HAP-1 (cell line): ENCODE measurements at regions not wholly inside any gene's neighbourhood (a gene's known extent, or its start where the extent isn't known, plus 50 kb on each side); places are given as distances from the start of the nearest gene placed in this dataset.

Experiments used
- DNase-seq, 2 experiments: peaks; one replicate each; pipeline ENCODE4 v3.0.0-alpha.2; 2016 to 2020; ENCODE audit warnings: low spot score in 2 of 2
- H3K27me3 ChIP-seq: fragments of 250-450 bp; sonication (Bioruptor Pico); 2 replicates; pipeline ENCODE4 v1.5.1; 2020; ENCODE audit warnings: low read depth, mild to moderate bottlenecking, moderate library complexity
- H3K36me3 ChIP-seq: fragments of 250-450 bp; sonication (Bioruptor Pico); replicated peaks from 2 replicates; pipeline ENCODE4 v1.5.1; 2020; ENCODE audit warnings: mild to moderate bottlenecking
- H3K4me1 ChIP-seq: fragments of 250-450 bp; sonication (Bioruptor Pico); 2 replicates; pipeline ENCODE4 v1.5.1; 2020; ENCODE audit warnings: mild to moderate bottlenecking
- H3K4me3 ChIP-seq: fragments of 250-450 bp; sonication (Bioruptor Pico); 2 replicates; pipeline ENCODE4 v1.5.1; 2020; ENCODE audit warnings: mild to moderate bottlenecking, moderate library complexity
- H3K9me3 ChIP-seq: fragments of 250-450 bp; sonication (Bioruptor Pico); 2 replicates; pipeline ENCODE4 v1.5.1; 2020; ENCODE audit warnings: mild to moderate bottlenecking, moderate library complexity
- in situ Hi-C: fragments of 300-500 bp; cut with MboI; formaldehyde crosslinking; loops from 3 replicates; pipeline ENCODE4 v1.14.3; 2020; ENCODE audit warnings: low sequenced_read_pairs, inconsistent platforms, mixed read lengths

- H3K4me3 ChIP-seq, result no peak overlapping the region
- H3K36me3 ChIP-seq, result no peaks in the 10 kb centered on the region
- H3K4me1 ChIP-seq, result no peaks in the 10 kb centered on the region
- in situ Hi-C loops, result no loop called here
- no peaks in the 10 kb centered on the region for H3K9me3 ChIP-seq
- H3K27me3 ChIP-seq, result no peaks in the 10 kb centered on the region
- no peak for DNase-seq
These were observed 540.4 kb downstream of the EDEM1 start for GRCh38 chr3:5727743-5728484.

DNA sequence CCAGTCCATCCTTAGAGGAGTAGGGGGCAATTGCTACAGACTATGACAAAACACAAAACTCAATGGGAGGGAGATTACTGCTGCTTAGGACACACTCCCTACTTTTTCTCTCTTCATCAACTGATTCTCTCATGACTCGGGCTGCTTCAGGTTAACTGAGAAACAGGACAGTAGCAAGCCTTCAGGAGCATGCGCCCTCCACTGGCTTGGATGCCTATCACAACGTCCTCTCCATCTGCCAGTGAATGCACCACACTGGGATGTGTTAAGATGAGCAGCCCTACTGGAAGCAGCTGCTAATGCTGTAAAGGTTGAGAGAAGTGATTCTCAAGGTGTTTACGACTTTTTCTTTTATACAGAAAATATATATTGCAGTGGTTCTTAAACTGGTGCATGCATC, 542.3 kb downstream of the EDEM1 start:
- H3K9me3 ChIP-seq, result no peaks in the 10 kb centered on the region
- H3K36me3 ChIP-seq, result no peaks in the 10 kb centered on the region
- no peaks in the 10 kb centered on the region for H3K4me1 ChIP-seq
- H3K4me3 ChIP-seq, result no peak overlapping the region
- in situ Hi-C loops, result no loop called here
- H3K27me3 ChIP-seq, result no peaks in the 10 kb centered on the region
- no peak for DNase-seq

DNA sequence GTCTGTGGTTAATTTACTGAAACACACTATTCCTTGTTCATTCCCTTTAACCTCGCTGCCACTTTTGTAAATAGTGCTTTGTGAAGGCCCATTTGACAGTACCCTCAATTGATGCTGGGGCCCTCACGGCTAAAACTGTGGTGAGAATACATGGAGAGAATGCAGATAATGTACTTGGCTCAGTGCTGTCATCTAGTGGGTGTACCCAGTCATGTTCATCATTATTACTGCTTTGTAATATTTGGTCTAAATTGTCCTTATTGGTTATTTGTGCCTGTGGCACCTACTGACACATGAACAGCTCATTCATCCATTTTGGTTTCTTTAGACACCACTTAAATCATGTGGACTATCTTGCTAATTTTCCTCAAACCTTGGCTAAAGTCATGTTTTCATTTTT, 543.6 kb downstream of the EDEM1 start:
- Histone ChIP-seq H3K36me3 (no peaks in the 10 kb centered on the region), H3K27me3 (no peaks in the 10 kb centered on the region), H3K9me3 (no peaks in the 10 kb centered on the region), H3K4me3 (no peak overlapping the region), H3K4me1 (no peaks in the 10 kb centered on the region)
- in situ Hi-C loops, result no loop called here
- DNase-seq, result no peak

DNA sequence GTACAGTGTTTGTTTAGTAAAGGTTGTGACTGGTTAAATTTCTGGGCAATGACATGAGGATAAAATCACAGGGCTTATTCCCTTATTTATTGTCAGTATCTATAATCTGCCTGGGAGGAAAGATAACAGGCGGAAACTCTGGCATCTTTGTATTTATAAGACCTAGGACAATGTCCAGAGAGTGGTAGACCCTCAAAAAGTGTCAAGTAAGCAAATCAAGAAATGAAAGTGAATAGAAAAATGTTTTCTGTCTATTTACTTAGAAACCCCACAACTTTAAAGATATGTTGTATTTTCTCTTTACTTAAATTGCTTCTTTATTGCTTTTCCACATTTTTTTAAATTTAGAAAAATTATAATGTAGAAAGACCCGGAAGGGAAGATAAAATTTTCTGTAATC, 544.6 kb downstream of the EDEM1 start:
- Histone ChIP-seq H3K36me3 (no peaks in the 10 kb centered on the region), H3K9me3 (no peaks in the 10 kb centered on the region), H3K4me1 (no peaks in the 10 kb centered on the region), H3K4me3 (no peak overlapping the region), H3K27me3 (no peaks in the 10 kb centered on the region)
- in situ Hi-C loops, result no loop called here
- no peak for DNase-seq

- in situ Hi-C loops, result no loop called here
- no peaks in the 10 kb centered on the region for H3K4me1 ChIP-seq
- no peak overlapping the region for H3K4me3 ChIP-seq
- H3K9me3 ChIP-seq, result no peaks in the 10 kb centered on the region
- H3K36me3 ChIP-seq, result no peaks in the 10 kb centered on the region
- H3K27me3 ChIP-seq, result no peaks in the 10 kb centered on the region
- DNase-seq, result no peak
These were observed 546.5 kb downstream of the EDEM1 start for GRCh38 chr3:5733995-5734394.

- no peaks in the 10 kb centered on the region for H3K9me3 ChIP-seq
- no peaks in the 10 kb centered on the region for H3K36me3 ChIP-seq
- no peaks in the 10 kb centered on the region for H3K4me1 ChIP-seq
- in situ Hi-C loops, result no loop called here
- no peak for DNase-seq
- no peak overlapping the region for H3K4me3 ChIP-seq
- no peaks in the 10 kb centered on the region for H3K27me3 ChIP-seq
These were observed 548.4 kb downstream of the EDEM1 start for GRCh38 chr3:5735896-5736295.

DNA sequence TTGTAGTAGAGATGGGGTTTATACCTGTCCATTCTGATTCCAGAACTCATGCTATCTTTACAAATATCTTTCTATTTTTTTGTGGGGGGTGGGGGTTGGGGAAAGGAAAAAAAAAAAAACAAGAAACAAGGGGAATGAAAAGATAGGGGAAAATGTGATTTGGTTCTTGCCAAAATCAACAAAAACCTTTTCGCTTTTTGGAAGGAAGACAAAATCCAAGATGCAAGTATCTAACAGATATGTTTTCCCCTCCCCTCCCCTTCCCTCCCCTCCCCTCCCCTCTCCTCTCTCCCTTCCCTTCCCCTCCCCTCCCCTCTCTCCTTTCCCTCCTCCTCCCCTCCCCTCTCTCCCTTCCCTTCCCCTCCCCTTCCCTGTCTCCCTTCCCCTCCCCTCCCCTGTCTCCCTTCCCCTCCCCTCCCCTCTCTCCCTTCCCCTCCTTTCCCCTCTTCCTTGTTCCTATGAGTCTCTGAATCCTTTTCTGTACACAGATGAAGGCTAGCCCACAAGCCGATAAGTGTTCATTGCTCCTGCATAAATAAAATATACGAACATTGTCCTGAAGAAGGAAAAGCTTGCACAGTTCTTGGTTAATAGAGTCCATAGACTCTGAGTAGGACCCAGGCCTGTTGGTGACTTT, 551.9 kb downstream of the EDEM1 start:
- Histone ChIP-seq H3K4me1 (no peaks in the 10 kb centered on the region), H3K36me3 (no peaks in the 10 kb centered on the region), H3K27me3 (no peaks in the 10 kb centered on the region), H3K9me3 (no peaks in the 10 kb centered on the region), H3K4me3 (no peak overlapping the region)
- DNase-seq, result no peak
- in situ Hi-C loops, result no loop called here

- no peaks in the 10 kb centered on the region for H3K9me3 ChIP-seq
- no peak overlapping the region for H3K4me3 ChIP-seq
- H3K36me3 ChIP-seq, result no peaks in the 10 kb centered on the region
- no peak for DNase-seq
- no peaks in the 10 kb centered on the region for H3K4me1 ChIP-seq
- H3K27me3 ChIP-seq, result no peaks in the 10 kb centered on the region
- in situ Hi-C loops, result no loop called here
These were observed 552.4 kb downstream of the EDEM1 start for GRCh38 chr3:5739949-5740348.

DNA sequence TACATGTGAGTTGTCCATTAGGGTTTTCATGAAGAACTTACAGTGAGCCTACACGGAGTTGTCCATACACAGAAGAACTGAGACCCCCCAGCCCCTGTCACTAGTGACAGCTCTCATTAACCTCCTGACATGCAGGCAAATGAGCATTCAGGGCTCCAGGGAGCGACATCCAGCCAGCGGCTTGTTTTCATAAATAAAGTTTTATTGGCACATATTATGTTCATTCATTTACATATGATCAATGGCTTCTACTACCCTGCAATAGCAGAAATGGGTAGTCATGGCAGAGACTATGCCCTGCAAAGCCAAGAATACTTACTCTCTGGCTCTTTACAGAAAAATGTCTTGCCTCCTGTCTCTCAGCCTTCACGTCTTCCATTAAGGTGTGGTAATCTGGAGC, 553.5 kb downstream of the EDEM1 start:
- no peak for DNase-seq
- H3K4me1 ChIP-seq, result no peaks in the 10 kb centered on the region
- H3K4me3 ChIP-seq, result no peak overlapping the region
- no peaks in the 10 kb centered on the region for H3K27me3 ChIP-seq
- no peaks in the 10 kb centered on the region for H3K36me3 ChIP-seq
- no peaks in the 10 kb centered on the region for H3K9me3 ChIP-seq
- in situ Hi-C loops, result no loop called here

- Histone ChIP-seq H3K36me3 (no peaks in the 10 kb centered on the region), H3K4me1 (no peaks in the 10 kb centered on the region), H3K27me3 (no peaks in the 10 kb centered on the region), H3K9me3 (no peaks in the 10 kb centered on the region), H3K4me3 (no peak overlapping the region)
- DNase-seq, result no peak
- in situ Hi-C loops, result no loop called here
These were observed 562.6 kb downstream of the EDEM1 start for GRCh38 chr3:5750091-5750490.

GRCh38 chr3:5750874-5751640, 563.5 kb downstream of the EDEM1 start:
- Histone ChIP-seq H3K36me3 (no peaks in the 10 kb centered on the region), H3K9me3 (no peaks in the 10 kb centered on the region), H3K27me3 (no peaks in the 10 kb centered on the region), H3K4me3 (no peak overlapping the region), H3K4me1 (no peaks in the 10 kb centered on the region)
- in situ Hi-C loops, result no loop called here
- no peak for DNase-seq

GRCh38 chr3:5754602-5755001, 567.1 kb downstream of the EDEM1 start:
- Histone ChIP-seq H3K4me1 (no peaks in the 10 kb centered on the region), H3K9me3 (no peaks in the 10 kb centered on the region), H3K36me3 (no peaks in the 10 kb centered on the region), H3K4me3 (no peak overlapping the region), H3K27me3 (no peaks in the 10 kb centered on the region)
- no peak for DNase-seq
- in situ Hi-C loops, result no loop called here

DNA sequence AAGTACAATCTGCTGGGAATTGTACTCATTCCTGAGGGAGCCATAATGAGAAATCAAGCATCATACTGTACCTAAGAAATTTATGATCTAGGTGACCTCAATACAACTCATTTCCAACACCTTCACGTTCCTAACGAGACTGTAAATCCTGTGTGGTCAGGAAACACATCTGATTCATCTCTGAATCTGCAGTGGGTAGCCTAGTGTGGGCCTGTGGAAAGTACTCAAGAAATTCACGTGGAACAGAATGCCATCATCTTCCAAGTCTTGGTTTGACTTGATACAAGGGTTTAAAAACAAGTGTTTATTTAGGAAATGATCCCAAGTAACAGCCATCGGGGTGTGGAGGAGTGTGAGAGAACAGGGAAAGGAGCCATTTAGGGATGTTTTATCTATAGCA, 568.9 kb downstream of the EDEM1 start:
- no peaks in the 10 kb centered on the region for H3K36me3 ChIP-seq
- H3K4me1 ChIP-seq, result no peaks in the 10 kb centered on the region
- no peak for DNase-seq
- H3K9me3 ChIP-seq, result no peaks in the 10 kb centered on the region
- in situ Hi-C loops, result no loop called here
- no peak overlapping the region for H3K4me3 ChIP-seq
- no peaks in the 10 kb centered on the region for H3K27me3 ChIP-seq

- H3K4me1 ChIP-seq, result no peaks in the 10 kb centered on the region
- DNase-seq, result no peak
These were observed 569.8 kb downstream of the EDEM1 start for GRCh38 chr3:5757213-5757804.

More at GRCh38 chr3:5757213-5757804, 569.8 kb downstream of the EDEM1 start:
- H3K4me3 ChIP-seq, result no peak overlapping the region
- in situ Hi-C loops, result no loop called here
- H3K9me3 ChIP-seq, result no peaks in the 10 kb centered on the region
- no peaks in the 10 kb centered on the region for H3K27me3 ChIP-seq
- no peaks in the 10 kb centered on the region for H3K36me3 ChIP-seq
